Suppressor macrophage treated with lipopolysaccharide for 1 hour (primary cell): ENCODE measurements at regions not wholly inside any gene's neighbourhood (a gene's known extent, or its start where the extent isn't known, plus 50 kb on each side); places are given as distances from the start of the nearest gene placed in this dataset.

ENCODE experiments used
- DNase-seq, 3 donors: peaks; one replicate each; pipeline ENCODE4 v3.0.0-alpha.2; 2020 to 2022

GRCh38 chr18:78853341-78853740, 126.3 kb upstream of the SALL3 start:
- no peak for DNase-seq

DNA sequence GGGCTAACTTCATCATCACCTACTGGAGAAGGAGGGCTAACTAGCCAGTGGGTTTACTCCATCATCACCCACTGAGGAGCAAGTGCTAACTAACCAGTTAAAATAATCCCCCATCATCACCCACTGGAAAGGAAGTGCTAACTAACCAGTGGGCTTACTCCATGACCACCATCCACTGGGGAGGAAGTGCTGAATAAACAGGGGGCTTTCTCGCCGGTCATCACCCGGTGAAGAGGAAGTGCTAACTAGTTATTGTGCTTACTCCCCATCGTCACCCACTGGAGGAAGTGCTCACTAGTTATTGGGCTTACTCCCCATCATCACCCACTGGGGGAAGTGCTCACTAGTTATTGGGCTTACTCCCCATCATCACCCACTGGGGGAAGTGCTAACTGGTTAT, 124.4 kb upstream of the SALL3 start:
- DNase-seq, result no peak

DNA sequence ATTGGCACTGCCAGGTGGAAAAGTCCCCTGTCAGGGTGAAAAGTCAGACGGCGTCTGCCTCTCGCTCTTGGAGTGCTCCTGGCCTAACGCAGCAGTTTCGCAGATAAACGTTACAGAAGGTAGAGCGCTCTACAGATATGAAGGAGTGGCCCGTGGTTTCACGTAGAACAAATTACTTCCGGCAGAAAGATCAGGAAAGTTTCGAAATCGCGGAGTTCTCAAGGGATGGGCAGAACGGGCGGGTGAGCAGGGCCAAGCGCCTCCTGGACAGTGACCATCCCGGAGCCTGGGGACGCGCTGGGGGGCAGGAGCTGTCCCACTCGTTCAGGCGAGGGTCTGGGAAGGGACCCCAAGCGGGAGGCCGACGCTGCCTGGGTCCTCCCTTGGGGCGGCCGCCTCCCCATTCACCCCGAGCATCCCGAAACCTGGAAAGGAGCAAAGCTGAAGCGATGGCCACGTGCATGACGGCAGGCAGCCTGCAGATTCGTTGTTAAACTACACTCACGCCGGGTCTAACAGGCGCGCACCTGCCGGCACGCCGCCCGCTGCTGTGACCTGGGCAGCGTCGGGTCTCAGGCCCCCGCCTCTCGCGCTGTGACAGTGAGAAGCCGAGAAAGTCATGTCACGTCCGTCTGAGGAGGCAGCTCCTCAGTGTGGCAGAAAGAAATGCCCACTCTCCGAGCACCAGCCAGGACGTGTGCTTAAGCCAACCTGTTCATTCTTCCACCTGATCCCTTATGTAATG, 122.9 kb upstream of the SALL3 start:
- DNase-seq, result no peak

DNA sequence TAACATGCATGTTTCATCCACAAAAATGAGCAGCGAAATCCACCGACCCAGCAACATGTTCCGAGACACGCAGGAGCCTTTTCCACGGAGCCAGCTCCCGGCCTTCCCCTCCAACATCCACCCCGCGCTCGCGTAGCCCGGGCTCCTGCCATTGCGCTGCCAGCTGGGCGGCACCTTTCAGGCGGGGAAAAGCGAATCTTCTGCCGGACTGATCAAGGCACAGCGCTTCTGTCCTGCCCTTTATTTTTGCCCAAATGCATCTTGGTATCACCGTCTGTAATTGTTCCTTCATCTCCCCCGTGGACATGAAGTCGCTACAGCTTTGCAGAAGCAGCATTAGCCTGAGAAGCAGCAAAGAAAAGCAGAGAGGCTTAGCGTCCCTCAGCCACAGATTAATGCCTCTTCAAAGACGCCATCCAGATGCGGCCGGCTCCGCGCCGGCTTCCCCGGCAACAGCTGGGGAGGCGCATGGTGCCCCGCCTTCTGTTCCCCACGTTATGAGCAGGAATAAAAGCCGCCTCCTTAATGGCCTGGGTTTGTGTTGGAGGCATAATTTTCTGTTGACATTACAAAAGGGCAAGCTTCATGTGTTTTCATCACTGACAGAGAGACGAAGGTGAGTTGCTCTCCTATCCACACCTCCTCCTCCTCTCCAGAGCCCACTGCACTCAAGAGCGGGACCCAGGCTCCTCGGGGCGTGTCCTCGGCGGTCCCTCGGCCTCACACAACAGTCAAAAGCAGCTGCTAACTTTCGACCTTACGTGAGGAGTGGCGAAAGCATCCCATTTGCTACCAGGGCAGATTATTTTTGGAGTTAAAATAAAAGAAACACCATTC, 122.1 kb upstream of the SALL3 start:
- no peak for DNase-seq

DNA sequence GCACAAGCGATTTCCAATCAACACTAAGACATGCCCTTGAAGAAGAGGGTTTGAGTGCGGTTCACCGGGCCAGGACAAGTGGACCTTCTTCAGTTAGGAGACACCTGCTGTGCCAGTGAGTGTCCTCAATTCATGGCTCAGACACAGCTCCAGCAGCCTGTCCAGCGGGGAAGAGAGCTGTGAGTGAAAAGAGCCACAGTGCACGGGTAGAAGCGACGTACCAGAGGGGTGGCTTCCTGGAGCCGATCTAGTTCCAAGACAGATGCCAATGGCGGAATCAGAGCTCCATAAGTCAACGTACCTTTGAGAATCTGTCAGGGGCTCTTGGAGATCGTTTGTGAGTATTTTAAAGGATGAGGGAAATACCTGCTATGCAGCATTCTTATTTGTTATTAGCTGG, 119.9 kb upstream of the SALL3 start:
- DNase-seq, result no peak

DNA sequence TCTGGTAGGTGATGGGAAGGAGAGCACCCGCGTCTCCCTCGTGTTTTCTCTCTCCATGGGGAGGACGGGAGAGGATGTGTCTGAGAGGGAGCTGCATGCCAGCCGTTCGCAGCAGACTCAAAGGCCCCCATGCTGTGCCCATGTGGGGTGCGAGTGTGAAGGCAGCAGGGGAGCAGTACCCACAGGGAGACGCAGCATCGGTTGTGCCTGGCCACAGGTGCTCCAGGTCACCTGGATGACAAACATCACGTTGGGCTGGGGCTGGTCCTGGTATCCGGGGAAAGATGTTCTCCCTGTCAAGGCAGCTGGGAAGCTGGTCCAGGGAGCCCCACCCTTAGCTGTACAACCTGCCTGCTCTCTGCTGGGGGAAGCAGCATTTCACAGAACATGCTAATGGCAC, 119.5 kb upstream of the SALL3 start:
- no peak for DNase-seq

GRCh38 chr18:78861116-78861515, 118.5 kb upstream of the SALL3 start:
- no peak for DNase-seq

DNA sequence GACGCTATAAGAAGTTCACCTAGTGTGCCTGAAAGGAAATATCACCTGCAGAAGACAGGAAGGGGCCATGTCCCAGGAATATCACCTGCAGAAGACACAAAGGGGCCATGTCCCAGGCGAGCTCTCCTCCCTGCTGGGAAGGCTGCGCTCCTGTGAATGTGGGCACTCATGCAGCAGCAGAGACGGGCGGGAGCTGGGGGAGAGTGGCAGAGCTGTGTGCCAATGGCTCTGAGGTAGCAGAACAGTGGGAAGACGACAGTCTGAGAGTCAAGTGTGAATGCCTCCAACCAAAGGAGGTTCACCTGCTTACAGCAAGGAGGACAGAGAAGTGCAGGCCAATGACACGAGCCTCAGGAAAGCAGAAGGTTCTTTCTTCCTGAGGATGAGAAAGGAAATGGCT, 117.9 kb upstream of the SALL3 start:
- DNase-seq, result no peak

- DNase-seq, result no peak
Measured at GRCh38 chr18:78862395-78862794, 117.2 kb upstream of the SALL3 start.

DNA sequence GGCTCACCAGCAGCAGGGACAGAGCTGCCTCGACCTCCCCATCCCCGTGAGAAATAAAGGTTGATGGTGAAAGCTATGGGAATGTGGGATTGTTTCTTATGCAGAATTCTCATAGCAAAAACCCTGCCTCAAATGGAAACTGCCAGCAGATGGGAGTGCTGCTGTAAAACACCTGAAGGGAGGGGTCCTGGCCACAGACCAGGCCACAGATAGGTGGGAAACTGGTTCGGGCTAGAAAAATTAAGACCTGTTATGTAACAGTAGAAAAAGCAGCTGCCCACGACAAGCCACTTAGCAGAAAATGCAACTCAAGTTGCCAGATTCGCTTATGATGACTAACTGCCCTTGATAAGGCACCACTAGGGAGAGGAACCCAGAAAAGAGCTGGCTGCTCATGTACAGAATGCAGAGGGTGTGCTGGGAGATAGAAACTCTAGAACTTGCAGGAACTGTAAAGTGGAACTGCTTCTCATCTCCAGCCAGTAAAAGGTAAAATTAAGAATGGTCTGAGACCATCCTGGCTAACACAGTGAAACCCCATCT, 114.5 kb upstream of the SALL3 start:
- DNase-seq, result no peak

DNA sequence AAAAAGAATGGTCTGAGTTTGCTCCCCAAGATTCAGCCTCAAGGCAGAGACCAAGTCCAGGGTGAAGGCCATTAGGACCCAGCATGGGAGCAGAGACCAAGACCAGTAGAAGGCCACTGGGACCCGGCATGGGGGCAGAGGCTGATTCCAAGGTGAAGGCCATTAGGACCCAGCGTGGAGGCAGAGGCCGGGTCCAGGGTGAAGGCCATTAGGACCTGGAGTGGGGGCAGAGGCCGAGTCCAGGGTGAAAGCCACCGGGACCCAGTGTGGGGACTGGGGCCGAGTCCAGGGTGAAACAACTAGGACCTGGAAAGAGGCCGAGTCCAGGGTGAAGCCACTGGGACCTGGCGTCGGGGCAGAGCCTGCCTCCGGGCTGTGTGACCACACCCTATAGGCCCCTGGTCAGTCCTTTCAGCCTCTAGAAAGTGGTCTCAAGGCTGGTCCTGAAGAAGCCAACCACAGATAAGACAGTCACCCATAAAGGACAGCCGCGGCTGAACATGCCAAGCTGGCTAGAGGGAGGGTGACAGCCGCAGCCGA, 113.8 kb upstream of the SALL3 start:
- no peak for DNase-seq

GRCh38 chr18:78867131-78867530, 112.5 kb upstream of the SALL3 start:
- DNase-seq, result no peak

DNA sequence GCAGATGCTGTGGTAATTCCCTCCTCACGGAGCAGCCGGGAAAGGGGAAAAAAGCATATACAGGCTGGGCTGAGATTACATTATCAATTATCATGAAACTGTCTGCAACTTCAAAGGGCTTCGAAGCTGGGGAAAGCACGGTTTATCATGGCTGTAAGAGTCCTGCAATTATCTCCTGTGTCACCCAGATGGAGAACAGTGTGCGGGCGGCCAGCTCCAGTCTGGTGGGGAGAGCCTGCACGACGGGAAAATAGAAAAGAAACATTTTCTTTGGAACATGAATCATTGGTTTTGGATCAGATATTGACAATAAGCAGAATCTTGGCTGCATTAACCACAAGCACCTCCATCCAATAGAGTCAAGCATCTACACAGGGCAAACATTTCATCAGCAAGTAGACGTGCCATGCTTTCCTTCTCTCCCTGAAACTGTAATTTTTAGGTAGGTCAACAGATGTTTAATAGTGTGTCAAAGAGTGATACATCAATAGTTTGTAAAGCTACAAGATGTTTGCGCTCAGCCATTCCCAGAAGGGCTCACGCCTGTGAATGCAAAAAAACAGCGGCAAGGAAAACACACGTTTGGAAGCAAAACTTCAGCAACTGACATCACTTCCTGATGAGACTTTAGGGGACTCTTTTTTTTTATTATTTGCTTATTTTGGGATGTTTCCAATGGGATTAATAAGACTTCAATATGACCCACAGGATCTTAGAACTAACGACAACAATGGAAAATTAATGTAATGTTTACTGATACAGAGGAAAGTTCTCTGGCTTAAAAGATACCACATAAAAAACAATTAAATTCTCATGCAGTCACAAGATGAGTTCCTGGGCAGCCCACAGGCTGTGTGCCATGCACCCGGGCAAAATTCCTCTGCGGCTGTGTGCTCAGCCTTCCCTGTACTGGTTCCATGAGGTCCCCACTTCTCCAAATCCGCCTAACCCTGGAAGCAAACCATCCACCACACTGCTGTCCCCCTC, 111.0 kb upstream of the SALL3 start:
- no peak for DNase-seq

DNA sequence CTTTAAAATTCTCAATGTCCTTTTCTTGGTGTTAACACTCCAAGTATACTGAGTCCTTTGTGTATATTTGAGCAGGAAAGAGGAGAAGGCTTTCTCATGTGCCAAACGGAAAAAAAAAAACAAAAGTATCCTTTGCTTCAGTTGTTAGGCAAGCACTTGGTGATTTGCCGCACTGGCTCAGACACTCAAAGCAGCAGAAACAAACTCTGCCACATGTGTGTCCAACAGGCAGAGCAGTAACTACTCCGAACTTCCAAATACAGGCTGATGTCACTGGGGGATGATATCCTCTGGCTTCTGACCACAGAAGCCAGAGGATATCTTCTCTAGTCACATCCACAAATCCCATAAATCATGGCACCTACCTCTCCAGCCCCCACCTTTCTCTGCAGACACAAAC, 108.0 kb upstream of the SALL3 start:
- DNase-seq, result no peak

- DNase-seq, result peak; percentile 64 to 79 (median 69)
Measured at GRCh38 chr18:78873926-78874500, 105.6 kb upstream of the SALL3 start.

DNA sequence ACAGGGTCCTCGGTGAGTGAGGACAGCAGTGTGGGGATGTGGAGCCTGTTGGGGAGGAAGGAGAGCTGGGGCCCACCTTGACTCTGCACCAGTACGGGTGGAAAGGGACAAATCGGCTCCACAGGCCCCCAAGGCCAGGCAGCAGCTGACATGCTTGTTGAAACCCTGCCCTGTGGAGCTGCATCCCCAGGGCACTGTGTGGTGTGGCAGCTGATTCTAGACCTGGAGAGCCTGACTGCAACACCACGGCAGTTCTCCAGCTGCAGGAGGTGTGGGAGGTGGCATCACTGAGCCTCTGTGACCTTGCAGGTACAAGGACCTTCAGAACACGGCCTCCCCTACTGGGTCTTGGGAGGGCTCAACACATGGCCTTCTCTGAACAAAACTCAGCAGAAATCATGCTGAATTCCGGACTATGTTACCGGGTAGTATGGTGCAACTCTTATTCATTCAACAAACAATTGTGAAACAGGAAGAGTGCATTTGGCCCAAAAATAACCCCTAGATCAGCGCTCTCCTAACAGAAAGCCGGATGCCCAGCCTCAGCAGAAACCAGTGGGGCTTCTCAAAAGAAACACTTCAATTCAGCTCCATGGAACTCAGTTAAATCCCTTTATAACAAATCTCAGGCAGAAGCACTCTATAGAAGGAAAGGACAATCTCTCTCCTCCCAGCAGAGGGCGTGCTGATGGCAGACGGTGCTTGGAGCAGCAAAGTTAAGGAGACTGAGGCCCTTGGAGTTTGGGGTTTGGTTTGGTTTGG, 104.4 kb upstream of the SALL3 start:
- peak; percentile 52 to 62 (median 59) for DNase-seq

DNA sequence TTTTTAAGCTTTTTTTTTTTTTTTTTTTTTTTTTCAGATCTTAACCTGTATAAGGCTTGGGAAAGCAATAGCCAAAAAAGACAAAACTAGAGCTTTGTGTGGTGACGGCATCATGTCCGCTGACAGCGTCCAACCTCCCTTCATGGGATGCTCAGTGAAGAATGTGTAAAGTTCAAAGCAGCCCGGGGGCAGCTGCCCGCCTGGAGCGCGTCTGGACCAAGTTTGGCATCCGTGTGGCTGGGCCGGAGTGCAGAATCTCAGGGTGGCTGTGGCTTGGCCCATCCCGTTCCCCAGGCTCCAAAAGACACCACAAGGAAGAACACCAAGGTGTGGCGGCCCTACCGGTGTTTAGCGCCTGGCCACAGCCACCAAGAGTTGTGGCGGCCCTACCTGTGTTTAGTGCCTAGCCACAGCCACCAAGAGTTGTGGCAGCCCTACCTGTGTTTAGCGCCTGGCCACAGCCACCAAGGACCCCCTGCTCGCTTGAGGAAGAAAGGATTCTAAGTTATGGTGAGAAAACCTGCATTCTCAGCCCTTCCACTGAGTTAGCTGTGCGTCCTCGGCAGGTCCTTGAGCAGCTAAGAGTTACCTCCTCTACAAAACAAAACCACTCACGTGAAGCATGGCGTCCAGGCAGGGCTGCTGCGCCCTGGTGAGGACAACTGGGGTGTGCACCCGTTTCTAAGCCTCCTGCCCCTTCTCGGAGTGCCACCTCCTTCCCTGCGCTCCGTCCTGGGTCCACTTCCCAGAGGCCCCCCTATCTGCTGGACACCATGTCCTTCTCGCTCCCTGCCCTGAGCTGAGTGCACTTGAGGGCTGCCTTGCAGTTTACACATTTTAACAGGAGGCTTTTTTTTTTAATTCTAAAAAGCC, 103.6 kb upstream of the SALL3 start:
- no peak for DNase-seq

DNA sequence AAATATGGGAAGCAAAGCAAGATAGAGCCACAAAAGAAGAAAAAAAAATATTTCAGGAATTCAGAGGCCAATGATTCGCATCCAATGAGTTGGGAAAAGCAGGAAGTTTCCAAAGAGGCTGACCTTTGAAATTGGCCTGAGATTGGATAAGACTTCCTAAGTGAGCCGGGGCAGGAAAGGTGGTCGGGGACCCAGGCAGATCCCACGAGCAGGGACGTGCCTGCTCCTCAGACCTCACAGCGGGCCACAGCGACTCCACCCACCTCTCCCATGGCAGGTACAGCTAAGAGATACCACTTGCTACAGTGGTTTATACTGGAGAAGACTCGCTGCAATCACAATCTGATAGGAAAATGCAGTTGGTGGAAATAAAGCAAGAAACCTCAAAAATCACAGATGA, 102.8 kb upstream of the SALL3 start:
- no peak for DNase-seq

- DNase-seq, result no peak
Measured at GRCh38 chr18:78878335-78878734, 101.3 kb upstream of the SALL3 start.
